Gastrocnemius medialis (tissue), 4 donors: ENCODE measurements at regions not wholly inside any gene's neighbourhood (a gene's known extent, or its start where the extent isn't known, plus 50 kb on each side); places are given as distances from the start of the nearest gene placed in this dataset.

Experiments used
- POLR2A ChIP-seq, 2 donors: fragments of 450-650 bp; IDR thresholded peaks; one replicate each; pipeline ENCODE4 v1.6.1; 2017; ENCODE audit warnings: antibody characterized with exemption in 2 of 2, mild to moderate bottlenecking in 2 of 2, moderate library complexity in 2 of 2
- TF ChIP-seq, protein P1 (sequence below), 5 experiments: fragments of 450-650 bp in 3 of 5; fragments of 200-600 bp in 2 of 5; sonication (generic) in 2 of 5; IDR thresholded peaks in 4 of 5; conservative IDR thresholded peaks in 1 of 5; 1 replicate in 4 of 5; 2 replicates in 1 of 5; pipeline ENCODE4 v1.5.1; 2016 to 2019; ENCODE audit warnings: antibody characterized with exemption in 5 of 5, mild to moderate bottlenecking in 3 of 5, moderate library complexity in 3 of 5

DNA sequence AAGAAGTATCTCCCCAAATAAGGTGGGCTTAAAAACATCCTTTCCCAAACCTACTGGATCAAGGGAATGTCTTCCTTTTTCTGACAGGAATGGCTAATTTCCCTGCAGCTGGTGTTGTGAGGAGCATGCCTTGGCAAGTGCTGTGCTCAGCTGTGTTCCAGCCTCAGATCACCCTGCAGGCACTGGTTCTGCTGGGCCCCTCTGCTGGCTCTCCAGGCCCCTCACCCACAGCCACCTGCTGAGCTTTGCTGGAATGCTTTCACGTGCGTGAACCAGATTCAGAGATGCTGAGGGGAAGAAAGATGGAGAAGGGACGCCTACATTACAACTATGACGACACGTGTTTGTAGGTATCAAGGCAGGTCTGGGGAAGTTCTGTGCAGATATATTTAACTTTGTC is 71.3 kb upstream of the FOXC1 start:
- TF ChIP-seq, protein P1, sequence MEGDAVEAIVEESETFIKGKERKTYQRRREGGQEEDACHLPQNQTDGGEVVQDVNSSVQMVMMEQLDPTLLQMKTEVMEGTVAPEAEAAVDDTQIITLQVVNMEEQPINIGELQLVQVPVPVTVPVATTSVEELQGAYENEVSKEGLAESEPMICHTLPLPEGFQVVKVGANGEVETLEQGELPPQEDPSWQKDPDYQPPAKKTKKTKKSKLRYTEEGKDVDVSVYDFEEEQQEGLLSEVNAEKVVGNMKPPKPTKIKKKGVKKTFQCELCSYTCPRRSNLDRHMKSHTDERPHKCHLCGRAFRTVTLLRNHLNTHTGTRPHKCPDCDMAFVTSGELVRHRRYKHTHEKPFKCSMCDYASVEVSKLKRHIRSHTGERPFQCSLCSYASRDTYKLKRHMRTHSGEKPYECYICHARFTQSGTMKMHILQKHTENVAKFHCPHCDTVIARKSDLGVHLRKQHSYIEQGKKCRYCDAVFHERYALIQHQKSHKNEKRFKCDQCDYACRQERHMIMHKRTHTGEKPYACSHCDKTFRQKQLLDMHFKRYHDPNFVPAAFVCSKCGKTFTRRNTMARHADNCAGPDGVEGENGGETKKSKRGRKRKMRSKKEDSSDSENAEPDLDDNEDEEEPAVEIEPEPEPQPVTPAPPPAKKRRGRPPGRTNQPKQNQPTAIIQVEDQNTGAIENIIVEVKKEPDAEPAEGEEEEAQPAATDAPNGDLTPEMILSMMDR (IDR thresholded peaks at IDR 0.05 in 4 of 5, conservative IDR thresholded peaks at IDR 0.05 in 1 of 5) = no peak
- no peak for TF ChIP-seq POLR2A (IDR thresholded peaks at IDR 0.05)
